ENCODE measurements at regions not wholly inside any gene's neighbourhood (a gene's known extent, or its start where the extent isn't known, plus 50 kb on each side); places are given as distances from the start of the nearest gene placed in this dataset.
A peak's percentile ranks its signal among the peaks of the same experiment; 100 is the strongest.

- Histone ChIP-seq H3K4me3 (ENCODE audit: low read length) (no peak overlapping the region), H3K9ac (ENCODE audit: low read length) (no peak overlapping the region), H3K4me1 (ENCODE audit: control insufficient read depth, low read depth, low read length) (peaks cover 5% of the 10 kb centered on the region), H3K27ac (ENCODE audit: low read length) (no peak overlapping the region), H3K9me3 (ENCODE audit: control insufficient read depth, low read depth, low read length) (peaks cover 3% of the 10 kb centered on the region), H3K27me3 (ENCODE audit: control insufficient read depth, insufficient read depth, low read length) (peaks cover 22% of the 10 kb centered on the region), H3K36me3 (ENCODE audit: control insufficient read depth, low read depth, low read length) (no peaks in the 10 kb centered on the region)
Observed at GRCh38 chr9:96040591-96041461, 165.3 kb downstream of the ERCC6L2 start.

GRCh38 chr9:96038914-96039313 is 163.4 kb downstream of the ERCC6L2 start:
- H3K9me3 ChIP-seq (ENCODE audit: control insufficient read depth, low read depth, low read length) = peaks cover 3% of the 10 kb centered on the region
- H3K36me3 ChIP-seq (ENCODE audit: control insufficient read depth, low read depth, low read length) = no peaks in the 10 kb centered on the region
- H3K9ac ChIP-seq (ENCODE audit: low read length) = no peak overlapping the region
- no peak overlapping the region for H3K27ac ChIP-seq (ENCODE audit: low read length)
- no peak overlapping the region for H3K4me3 ChIP-seq (ENCODE audit: low read length)
- H3K4me1 ChIP-seq (ENCODE audit: control insufficient read depth, low read depth, low read length) = peaks cover 4% of the 10 kb centered on the region
- peaks cover 22% of the 10 kb centered on the region for H3K27me3 ChIP-seq (ENCODE audit: control insufficient read depth, insufficient read depth, low read length)

GRCh38 chr9:96038271-96038670 is 162.8 kb downstream of the ERCC6L2 start:
- Histone ChIP-seq H3K4me1 (ENCODE audit: control insufficient read depth, low read depth, low read length) (peaks cover 4% of the 10 kb centered on the region), H3K27me3 (ENCODE audit: control insufficient read depth, insufficient read depth, low read length) (peaks cover 22% of the 10 kb centered on the region), H3K27ac (ENCODE audit: low read length) (no peak overlapping the region), H3K9ac (ENCODE audit: low read length) (no peak overlapping the region), H3K4me3 (ENCODE audit: low read length) (no peak overlapping the region), H3K36me3 (ENCODE audit: control insufficient read depth, low read depth, low read length) (no peaks in the 10 kb centered on the region), H3K9me3 (ENCODE audit: control insufficient read depth, low read depth, low read length) (peaks cover 3% of the 10 kb centered on the region)

DNA sequence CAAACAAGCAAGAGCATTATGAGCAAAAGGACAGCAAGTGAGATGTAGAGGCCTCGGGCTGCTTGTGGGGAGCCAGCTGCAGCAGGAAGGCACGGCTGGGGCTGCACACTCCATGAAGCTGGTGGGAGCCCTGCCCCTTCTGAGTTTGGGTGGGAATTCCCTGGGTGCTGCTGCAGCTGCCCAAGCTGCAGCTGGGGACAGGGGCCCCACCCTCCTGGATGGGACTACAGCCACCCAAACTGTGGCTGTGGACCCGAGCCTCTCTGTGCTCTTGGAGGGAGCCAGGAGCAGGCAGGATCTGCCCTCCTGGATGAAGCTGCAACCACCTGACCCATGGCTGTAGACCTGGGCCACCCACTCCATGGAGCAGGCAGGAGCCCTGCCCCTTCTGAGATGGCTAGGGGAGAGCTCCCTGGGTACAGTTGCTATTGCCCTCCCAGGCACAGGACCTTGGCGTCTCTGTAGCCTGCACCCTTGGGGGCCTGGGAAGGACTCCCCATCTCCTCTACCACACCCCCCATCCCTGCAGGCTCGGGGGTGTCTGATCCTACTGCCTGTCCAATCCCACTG is 159.1 kb downstream of the ERCC6L2 start:
- H3K4me1 ChIP-seq (ENCODE audit: control insufficient read depth, low read depth, low read length) = no peaks in the 10 kb centered on the region
- H3K4me3 ChIP-seq (ENCODE audit: low read length) = no peak overlapping the region
- H3K9me3 ChIP-seq (ENCODE audit: control insufficient read depth, low read depth, low read length) = peaks cover 3% of the 10 kb centered on the region
- no peak overlapping the region for H3K27ac ChIP-seq (ENCODE audit: low read length)
- H3K9ac ChIP-seq (ENCODE audit: low read length) = no peak overlapping the region
- peaks cover 6% of the 10 kb centered on the region for H3K27me3 ChIP-seq (ENCODE audit: control insufficient read depth, insufficient read depth, low read length)
- H3K36me3 ChIP-seq (ENCODE audit: control insufficient read depth, low read depth, low read length) = no peaks in the 10 kb centered on the region

- Histone ChIP-seq H3K4me3 (ENCODE audit: low read length) (no peak overlapping the region), H3K9ac (ENCODE audit: low read length) (no peak overlapping the region), H3K4me1 (ENCODE audit: control insufficient read depth, low read depth, low read length) (no peaks in the 10 kb centered on the region), H3K9me3 (ENCODE audit: control insufficient read depth, low read depth, low read length) (peaks cover 3% of the 10 kb centered on the region), H3K27me3 (ENCODE audit: control insufficient read depth, insufficient read depth, low read length) (peaks cover 5% of the 10 kb centered on the region), H3K36me3 (ENCODE audit: control insufficient read depth, low read depth, low read length) (no peaks in the 10 kb centered on the region), H3K27ac (ENCODE audit: low read length) (no peak overlapping the region)
Observed at GRCh38 chr9:96033896-96034295, 158.4 kb downstream of the ERCC6L2 start.

- Histone ChIP-seq H3K4me1 (ENCODE audit: control insufficient read depth, low read depth, low read length) (no peaks in the 10 kb centered on the region), H3K4me3 (ENCODE audit: low read length) (no peak overlapping the region), H3K27ac (ENCODE audit: low read length) (no peak overlapping the region), H3K27me3 (ENCODE audit: control insufficient read depth, insufficient read depth, low read length) (peaks cover 19% of the 10 kb centered on the region), H3K9me3 (ENCODE audit: control insufficient read depth, low read depth, low read length) (no peaks in the 10 kb centered on the region), H3K36me3 (ENCODE audit: control insufficient read depth, low read depth, low read length) (no peaks in the 10 kb centered on the region), H3K9ac (ENCODE audit: low read length) (no peak overlapping the region)
Observed at GRCh38 chr9:96031916-96032534, 156.5 kb downstream of the ERCC6L2 start.

DNA sequence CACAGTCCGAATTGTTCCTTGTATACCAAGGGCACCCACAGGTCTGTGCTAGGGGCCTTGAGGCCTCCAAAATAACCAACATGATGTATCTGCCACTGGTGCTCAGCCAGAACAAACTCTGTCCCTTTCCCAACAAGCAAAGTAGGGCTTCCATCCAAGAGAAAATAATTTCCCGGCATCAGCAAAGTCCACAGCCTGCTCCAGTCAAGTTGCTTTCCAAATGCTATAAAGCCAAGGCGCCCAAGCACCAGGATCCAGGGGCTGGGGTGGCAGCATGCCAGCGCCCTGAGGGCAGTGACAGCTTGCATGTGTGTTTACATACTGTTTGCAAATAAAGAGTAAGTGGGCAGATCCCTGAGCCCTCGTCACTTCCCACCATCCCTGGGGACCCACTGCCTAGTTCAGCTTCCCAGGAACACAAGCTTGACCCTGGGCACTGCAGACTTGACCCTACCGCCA is 155.9 kb downstream of the ERCC6L2 start:
- Histone ChIP-seq H3K9ac (ENCODE audit: low read length) (no peak overlapping the region), H3K4me3 (ENCODE audit: low read length) (no peak overlapping the region), H3K9me3 (ENCODE audit: control insufficient read depth, low read depth, low read length) (no peaks in the 10 kb centered on the region), H3K36me3 (ENCODE audit: control insufficient read depth, low read depth, low read length) (no peaks in the 10 kb centered on the region), H3K4me1 (ENCODE audit: control insufficient read depth, low read depth, low read length) (no peaks in the 10 kb centered on the region), H3K27ac (ENCODE audit: low read length) (no peak overlapping the region), H3K27me3 (ENCODE audit: control insufficient read depth, insufficient read depth, low read length) (peaks cover 25% of the 10 kb centered on the region)

- no peak overlapping the region for H3K27ac ChIP-seq (ENCODE audit: low read length)
- no peak overlapping the region for H3K4me3 ChIP-seq (ENCODE audit: low read length)
- no peaks in the 10 kb centered on the region for H3K4me1 ChIP-seq (ENCODE audit: control insufficient read depth, low read depth, low read length)
- H3K36me3 ChIP-seq (ENCODE audit: control insufficient read depth, low read depth, low read length) = no peaks in the 10 kb centered on the region
- H3K9ac ChIP-seq (ENCODE audit: low read length) = no peak overlapping the region
- H3K27me3 ChIP-seq (ENCODE audit: control insufficient read depth, insufficient read depth, low read length) = peaks cover 40% of the 10 kb centered on the region
- no peaks in the 10 kb centered on the region for H3K9me3 ChIP-seq (ENCODE audit: control insufficient read depth, low read depth, low read length)
Observed at GRCh38 chr9:96029722-96030530, 154.4 kb downstream of the ERCC6L2 start.

GRCh38 chr9:96027251-96028131 is 152.0 kb downstream of the ERCC6L2 start:
- no peak overlapping the region for H3K9ac ChIP-seq (ENCODE audit: low read length)
- peaks cover 4% of the 10 kb centered on the region for H3K4me1 ChIP-seq (ENCODE audit: control insufficient read depth, low read depth, low read length)
- H3K4me3 ChIP-seq (ENCODE audit: low read length) = peak overlapping the region; percentile 47
- no peaks in the 10 kb centered on the region for H3K9me3 ChIP-seq (ENCODE audit: control insufficient read depth, low read depth, low read length)
- peaks cover 64% of the 10 kb centered on the region for H3K27me3 ChIP-seq (ENCODE audit: control insufficient read depth, insufficient read depth, low read length)
- H3K36me3 ChIP-seq (ENCODE audit: control insufficient read depth, low read depth, low read length) = no peaks in the 10 kb centered on the region
- no peak overlapping the region for H3K27ac ChIP-seq (ENCODE audit: low read length)

- no peak overlapping the region for H3K27ac ChIP-seq (ENCODE audit: low read length)
- peak overlapping the region; percentile 47 for H3K4me3 ChIP-seq (ENCODE audit: low read length)
- no peak overlapping the region for H3K9ac ChIP-seq (ENCODE audit: low read length)
- H3K27me3 ChIP-seq (ENCODE audit: control insufficient read depth, insufficient read depth, low read length) = peaks cover 72% of the 10 kb centered on the region
- H3K4me1 ChIP-seq (ENCODE audit: control insufficient read depth, low read depth, low read length) = peaks cover 8% of the 10 kb centered on the region
- H3K9me3 ChIP-seq (ENCODE audit: control insufficient read depth, low read depth, low read length) = no peaks in the 10 kb centered on the region
- no peaks in the 10 kb centered on the region for H3K36me3 ChIP-seq (ENCODE audit: control insufficient read depth, low read depth, low read length)
Observed at GRCh38 chr9:96026655-96027213, 151.2 kb downstream of the ERCC6L2 start.
